ENCODE measurements at regions not wholly inside any gene's neighbourhood (a gene's known extent, or its start where the extent isn't known, plus 50 kb on each side); places are given as distances from the start of the nearest gene placed in this dataset.

GRCh38 chr16:73601911-73602310 lies 554.0 kb upstream of the ZFHX3 start:
- ChIA-PET CTCF (no interaction called here), POLR2A (ENCODE audit: unreplicated experiment) (no interaction called here)
- BruUV-seq (replicated peaks), result no TSS peak

GRCh38 chr16:73599870-73600269 lies 551.9 kb upstream of the ZFHX3 start:
- H3K9ac ChIP-seq (ENCODE audit: low read length), result no peak overlapping the region
- BruUV-seq (replicated peaks), result no TSS peak
- H3K27me3 ChIP-seq (ENCODE audit: low read length), result no peaks in the 10 kb centered on the region
- ChIA-PET CTCF (no interaction called here), POLR2A (ENCODE audit: unreplicated experiment) (no interaction called here)
- H3K36me3 ChIP-seq (ENCODE audit: low read depth, low read length), result no peaks in the 10 kb centered on the region
- TF ChIP-seq CTCF (conservative IDR thresholded peaks at IDR 0.05; ENCODE audit: low read depth, low read length) (no peak), EZH2phosphoT487 (IDR thresholded peaks at IDR 0.05; ENCODE audit: borderline replicate concordance, low read length) (no peak), EZH2 (IDR thresholded peaks at IDR 0.05; ENCODE audit: low read length, unreplicated experiment) (no peak)
- no peaks in the 10 kb centered on the region for H3K4me1 ChIP-seq (ENCODE audit: insufficient read depth, low read length)
- intact Hi-C loops (cut with micrococcal nuclease), result no loop called here
- H3K9me2 ChIP-seq (replicated peaks; ENCODE audit: low read length), result no peaks in the 10 kb centered on the region
- no peak for DNase-seq
- no peak overlapping the region for H2AFZ ChIP-seq (ENCODE audit: low read length)
- no peaks in the 10 kb centered on the region for H3K79me2 ChIP-seq (ENCODE audit: low read length)
- H3K9me3 ChIP-seq (ENCODE audit: low read length), result no peaks in the 10 kb centered on the region
- H3K4me3 ChIP-seq (ENCODE audit: low read length), result no peak overlapping the region
- no peaks in the 10 kb centered on the region for H4K20me1 ChIP-seq (ENCODE audit: low read length)
- H3K27ac ChIP-seq (ENCODE audit: low read length), result no peak overlapping the region
- no peak for ATAC-seq
- no peaks in the 10 kb centered on the region for H3F3A ChIP-seq (ENCODE audit: low read length, unreplicated experiment)
- H3K4me2 ChIP-seq (ENCODE audit: low read length), result no peak overlapping the region

More at GRCh38 chr16:73601911-73602310, 554.0 kb upstream of the ZFHX3 start:
- no peaks in the 10 kb centered on the region for H3K79me2 ChIP-seq (ENCODE audit: low read length)
- no peak overlapping the region for H3K27ac ChIP-seq (ENCODE audit: low read length)
- H3F3A ChIP-seq (ENCODE audit: low read length, unreplicated experiment), result no peaks in the 10 kb centered on the region
- ATAC-seq (no peak), DNase-seq (no peak)
- H3K9me2 ChIP-seq (replicated peaks; ENCODE audit: low read length), result no peaks in the 10 kb centered on the region
- H3K9ac ChIP-seq (ENCODE audit: low read length), result no peak overlapping the region
- H3K4me1 ChIP-seq (ENCODE audit: insufficient read depth, low read length), result no peaks in the 10 kb centered on the region
- no peak for TF ChIP-seq CTCF (conservative IDR thresholded peaks at IDR 0.05; ENCODE audit: low read depth, low read length)
- no peak for TF ChIP-seq EZH2phosphoT487 (IDR thresholded peaks at IDR 0.05; ENCODE audit: borderline replicate concordance, low read length)
- no peak for TF ChIP-seq EZH2 (IDR thresholded peaks at IDR 0.05; ENCODE audit: low read length, unreplicated experiment)
- no peak overlapping the region for H2AFZ ChIP-seq (ENCODE audit: low read length)
- H3K4me3 ChIP-seq (ENCODE audit: low read length), result no peak overlapping the region
- no peaks in the 10 kb centered on the region for H4K20me1 ChIP-seq (ENCODE audit: low read length)
- no peaks in the 10 kb centered on the region for H3K27me3 ChIP-seq (ENCODE audit: low read length)
- H3K4me2 ChIP-seq (ENCODE audit: low read length), result no peak overlapping the region
- no peaks in the 10 kb centered on the region for H3K36me3 ChIP-seq (ENCODE audit: low read depth, low read length)
- intact Hi-C loops (cut with micrococcal nuclease), result no loop called here
- H3K9me3 ChIP-seq (ENCODE audit: low read length), result no peaks in the 10 kb centered on the region

GRCh38 chr16:73599351-73599750 lies 551.4 kb upstream of the ZFHX3 start:
- Histone ChIP-seq H3K9ac (ENCODE audit: low read length) (no peak overlapping the region), H4K20me1 (ENCODE audit: low read length) (no peaks in the 10 kb centered on the region), H3K4me3 (ENCODE audit: low read length) (no peak overlapping the region), H3K9me2 (replicated peaks; ENCODE audit: low read length) (no peaks in the 10 kb centered on the region), H3K36me3 (ENCODE audit: low read depth, low read length) (no peaks in the 10 kb centered on the region), H3K27ac (ENCODE audit: low read length) (no peak overlapping the region), H3K9me3 (ENCODE audit: low read length) (no peaks in the 10 kb centered on the region), H3F3A (ENCODE audit: low read length, unreplicated experiment) (no peaks in the 10 kb centered on the region), H3K79me2 (ENCODE audit: low read length) (no peaks in the 10 kb centered on the region), H2AFZ (ENCODE audit: low read length) (no peak overlapping the region), H3K4me2 (ENCODE audit: low read length) (no peak overlapping the region), H3K27me3 (ENCODE audit: low read length) (peaks cover 5% of the 10 kb centered on the region; the same call in 1 of the 2 replicates), H3K4me1 (ENCODE audit: insufficient read depth, low read length) (no peaks in the 10 kb centered on the region)
- ATAC-seq, result no peak
- no TSS peak for BruUV-seq (replicated peaks)
- CTCF ChIA-PET, result no interaction called here
- POLR2A ChIA-PET (ENCODE audit: unreplicated experiment), result no interaction called here
- no peak for TF ChIP-seq EZH2phosphoT487 (IDR thresholded peaks at IDR 0.05; ENCODE audit: borderline replicate concordance, low read length)
- no peak for TF ChIP-seq EZH2 (IDR thresholded peaks at IDR 0.05; ENCODE audit: low read length, unreplicated experiment)
- DNase-seq, result no peak
- intact Hi-C loops (cut with micrococcal nuclease), result no loop called here

Data from PC-3 (cell line).